Stimulated activated CD4-positive, alpha-beta T cell treated with anti-CD3 and anti-CD28 coated beads, Interleukin-12 subunit alpha, Interleukin-12 subunit beta, amount 100 ng/mL, for 48 hours (primary cell): ENCODE measurements at regions not wholly inside any gene's neighbourhood (a gene's known extent, or its start where the extent isn't known, plus 50 kb on each side); places are given as distances from the start of the nearest gene placed in this dataset.
"Not testable (repeated sequence)": the region's sequence is repeated elsewhere in the genome, so short reads cannot be mapped to it uniquely, and the experiment has no call there.

Experiments
- DNase-seq, 3 donors: peaks; one replicate each; pipeline ENCODE4 v3.0.0-alpha.2; 2020; ENCODE audit warnings: low read depth in 2 of 3, low spot score in 1 of 3

- DNase-seq, result no peak
These were observed 274.8 kb upstream of the HS6ST1 start for GRCh38 chr2:128593518-128593878.

- no peak for DNase-seq
These were observed 275.4 kb upstream of the HS6ST1 start for GRCh38 chr2:128593879-128594650.

GRCh38 chr2:128594651-128594910, 275.9 kb upstream of the HS6ST1 start:
- no peak for DNase-seq

GRCh38 chr2:128594953-128595677, 276.4 kb upstream of the HS6ST1 start:
- no peak for DNase-seq

- DNase-seq, result no peak
These were observed 277.2 kb upstream of the HS6ST1 start for GRCh38 chr2:128595763-128596395.

GRCh38 chr2:128596396-128597120, 277.9 kb upstream of the HS6ST1 start:
- no peak for DNase-seq

GRCh38 chr2:128597121-128597762, 278.6 kb upstream of the HS6ST1 start:
- DNase-seq, result no peak

GRCh38 chr2:128598260-128598659, 279.6 kb upstream of the HS6ST1 start:
- not testable (repeated sequence) for DNase-seq

GRCh38 chr2:128598862-128599441, 280.3 kb upstream of the HS6ST1 start:
- no peak for DNase-seq

GRCh38 chr2:128599700-128600099, 281.0 kb upstream of the HS6ST1 start:
- DNase-seq, result no peak

GRCh38 chr2:128600581-128601297, 282.1 kb upstream of the HS6ST1 start:
- no peak for DNase-seq

- DNase-seq, result no peak
These were observed 282.8 kb upstream of the HS6ST1 start for GRCh38 chr2:128601298-128602037.

GRCh38 chr2:128602038-128602698, 283.5 kb upstream of the HS6ST1 start:
- no peak for DNase-seq

GRCh38 chr2:128602699-128603101, 284.0 kb upstream of the HS6ST1 start:
- no peak for DNase-seq

GRCh38 chr2:128603411-128603924, 284.8 kb upstream of the HS6ST1 start:
- DNase-seq, result no peak

GRCh38 chr2:128604045-128604444, 285.4 kb upstream of the HS6ST1 start:
- no peak for DNase-seq

GRCh38 chr2:128604581-128604980, 285.9 kb upstream of the HS6ST1 start:
- not testable (repeated sequence) for DNase-seq

GRCh38 chr2:128605421-128605820, 286.8 kb upstream of the HS6ST1 start:
- no peak for DNase-seq

- DNase-seq, result no peak
These were observed 287.3 kb upstream of the HS6ST1 start for GRCh38 chr2:128605931-128606330.
